ENCODE measurements at regions not wholly inside any gene's neighbourhood (a gene's known extent, or its start where the extent isn't known, plus 50 kb on each side); places are given as distances from the start of the nearest gene placed in this dataset.

DNA sequence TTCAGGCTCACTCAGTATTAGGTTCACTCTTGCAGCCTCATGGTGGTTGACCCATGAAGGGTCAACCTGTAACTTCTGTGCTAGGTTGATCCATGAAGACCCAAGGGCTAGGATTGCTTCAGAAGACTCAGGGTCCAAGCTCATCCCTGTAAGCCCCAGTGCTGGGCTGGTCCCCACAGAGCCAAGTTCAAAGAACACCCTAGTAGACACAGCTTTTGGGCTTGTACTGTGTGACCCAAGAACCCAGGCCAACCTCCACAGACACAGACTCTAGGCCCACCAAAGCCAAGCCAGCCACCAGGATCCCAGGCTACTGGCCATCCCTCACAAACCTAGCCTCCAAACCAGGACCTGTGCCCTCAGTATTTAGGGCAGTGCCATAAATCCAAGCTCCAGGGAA lies 1020.6 kb downstream of the SLC16A7 start:
- Histone ChIP-seq H3K27ac (ENCODE audit: extremely low read depth, low read depth, low read length) (no peak overlapping the region), H3K27me3 (ENCODE audit: control insufficient read depth in 2 of 2, insufficient read depth in 2 of 2, low read length in 2 of 2) (no peaks in the 10 kb centered on the region), H3K36me3 (ENCODE audit: control insufficient read depth, insufficient read depth, low read length) (no peaks in the 10 kb centered on the region), H3K9me3 (replicated peaks; ENCODE audit: control insufficient read depth, insufficient read depth, low read depth, low read length) (no peaks in the 10 kb centered on the region), H3K9me1 (ENCODE audit: control insufficient read depth, insufficient read depth, low read length) (no peaks in the 10 kb centered on the region), H3K4me3 (no peak overlapping the region), H3K4me2 (ENCODE audit: insufficient read depth, low read length) (no peak overlapping the region), H4K20me1 (replicated peaks; ENCODE audit: control insufficient read depth, insufficient read depth, low read length) (no peaks in the 10 kb centered on the region), H3K9ac (ENCODE audit: insufficient read depth in 1 of 2, low read depth in 2 of 2, low read length in 2 of 2) (no peak overlapping the region), H3K79me2 (ENCODE audit: control insufficient read depth, insufficient read depth, low read length) (no peaks in the 10 kb centered on the region), H2AFZ (ENCODE audit: low read depth, low read length) (no peak overlapping the region), H3K4me1 (replicated peaks in 1 of 2; ENCODE audit: control insufficient read depth in 2 of 2, insufficient read depth in 2 of 2, low read length in 2 of 2) (no peaks in the 10 kb centered on the region)
- no TSS peak for BruUV-seq (replicated peaks)
- ATAC-seq (no peak), FAIRE-seq (no peak), DNase-seq (ENCODE audit: extremely low read depth in 1 of 4, low spot score in 3 of 4) (no peak)
- no peak for TF ChIP-seq MCM3 (IDR thresholded peaks at IDR 0.05)
- TF ChIP-seq, protein P1, sequence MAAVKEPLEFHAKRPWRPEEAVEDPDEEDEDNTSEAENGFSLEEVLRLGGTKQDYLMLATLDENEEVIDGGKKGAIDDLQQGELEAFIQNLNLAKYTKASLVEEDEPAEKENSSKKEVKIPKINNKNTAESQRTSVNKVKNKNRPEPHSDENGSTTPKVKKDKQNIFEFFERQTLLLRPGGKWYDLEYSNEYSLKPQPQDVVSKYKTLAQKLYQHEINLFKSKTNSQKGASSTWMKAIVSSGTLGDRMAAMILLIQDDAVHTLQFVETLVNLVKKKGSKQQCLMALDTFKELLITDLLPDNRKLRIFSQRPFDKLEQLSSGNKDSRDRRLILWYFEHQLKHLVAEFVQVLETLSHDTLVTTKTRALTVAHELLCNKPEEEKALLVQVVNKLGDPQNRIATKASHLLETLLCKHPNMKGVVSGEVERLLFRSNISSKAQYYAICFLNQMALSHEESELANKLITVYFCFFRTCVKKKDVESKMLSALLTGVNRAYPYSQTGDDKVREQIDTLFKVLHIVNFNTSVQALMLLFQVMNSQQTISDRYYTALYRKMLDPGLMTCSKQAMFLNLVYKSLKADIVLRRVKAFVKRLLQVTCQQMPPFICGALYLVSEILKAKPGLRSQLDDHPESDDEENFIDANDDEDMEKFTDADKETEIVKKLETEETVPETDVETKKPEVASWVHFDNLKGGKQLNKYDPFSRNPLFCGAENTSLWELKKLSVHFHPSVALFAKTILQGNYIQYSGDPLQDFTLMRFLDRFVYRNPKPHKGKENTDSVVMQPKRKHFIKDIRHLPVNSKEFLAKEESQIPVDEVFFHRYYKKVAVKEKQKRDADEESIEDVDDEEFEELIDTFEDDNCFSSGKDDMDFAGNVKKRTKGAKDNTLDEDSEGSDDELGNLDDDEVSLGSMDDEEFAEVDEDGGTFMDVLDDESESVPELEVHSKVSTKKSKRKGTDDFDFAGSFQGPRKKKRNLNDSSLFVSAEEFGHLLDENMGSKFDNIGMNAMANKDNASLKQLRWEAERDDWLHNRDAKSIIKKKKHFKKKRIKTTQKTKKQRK (IDR thresholded peaks at IDR 0.05; ENCODE audit: borderline replicate concordance, low read depth, low read length), result no peak
- no peak for TF ChIP-seq RBM34 (IDR thresholded peaks at IDR 0.05; ENCODE audit: borderline replicate concordance, insufficient read depth, low read length)
- no peak for TF ChIP-seq NONO (IDR thresholded peaks at IDR 0.05; ENCODE audit: low read depth in 2 of 2, low read length in 1 of 2)
- TF ChIP-seq MIER1 (IDR thresholded peaks at IDR 0.05; ENCODE audit: low read depth), result no peak
- in situ Hi-C loops (cut with MboI) (no loop called here), intact Hi-C loops (cut with micrococcal nuclease) (no loop called here)
- ChIA-PET CTCF (ENCODE audit: low intra/inter-chr PET ratio) (no interaction called here), POLR2A (interaction anchor here (0.5 kb wide), 1 partner anchor 16 kb away, joined by 3 read pairs; no protein-coding TSS in a partner anchor)

All from K562 (cell line).